Dendritic cell treated with granulocyte-macrophage colony-stimulating factor and Interleukin-4, amounts not matched to agents 40 ng/mL and 50 ng/mL, for 4 days (primary cell): ENCODE measurements at regions not wholly inside any gene's neighbourhood (a gene's known extent, or its start where the extent isn't known, plus 50 kb on each side); places are given as distances from the start of the nearest gene placed in this dataset.

Experiments
- H3K27ac Mint-ChIP-seq: one replicate; pipeline ENCODE4 v1.8.0; 2022; ENCODE audit warnings: mild to moderate bottlenecking, mixed read lengths
- H3K27me3 Mint-ChIP-seq: one replicate; pipeline ENCODE4 v1.8.0; 2022; ENCODE audit warnings: mild to moderate bottlenecking, mixed read lengths
- H3K36me3 Mint-ChIP-seq: one replicate; pipeline ENCODE4 v1.8.0; 2022; ENCODE audit warnings: low read depth, mixed read lengths
- H3K4me1 Mint-ChIP-seq: one replicate; pipeline ENCODE4 v1.8.0; 2022; ENCODE audit warnings: low read depth, mixed read lengths
- H3K4me3 Mint-ChIP-seq: one replicate; pipeline ENCODE4 v1.8.0; 2022; ENCODE audit warnings: mild to moderate bottlenecking, moderate library complexity, mixed read lengths
- H3K9me3 Mint-ChIP-seq: one replicate; pipeline ENCODE4 v1.8.0; 2022; ENCODE audit warnings: mixed read lengths
- intact Hi-C: fragments of 100-400 bp; cut with micrococcal nuclease; formaldehyde crosslinking; loops from one replicate; pipeline ENCODE4 v1.15.0; 2022

DNA sequence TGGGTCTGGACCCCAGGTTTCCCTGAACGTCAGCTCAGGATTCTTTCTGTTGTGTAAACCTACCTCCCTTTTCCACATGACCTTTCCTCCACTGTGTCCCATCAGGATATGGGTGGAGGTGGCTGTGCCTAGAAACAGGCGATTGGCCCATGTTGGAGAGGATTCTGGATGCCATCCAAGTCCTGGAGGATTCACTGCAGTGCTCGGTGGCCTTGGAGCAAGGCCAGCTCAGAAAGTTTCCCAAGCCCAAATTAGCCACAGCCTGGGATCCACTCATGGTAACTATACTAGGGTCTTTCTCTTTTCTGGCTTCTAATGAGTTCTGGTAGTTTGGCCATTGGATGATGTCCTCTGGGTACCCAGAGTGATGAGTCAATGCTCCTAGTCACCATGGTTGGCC, 141.6 kb downstream of the SNX19 start:
- intact Hi-C loops, result no loop called here
- Mint-ChIP-seq H3K4me1 (no peaks in the 10 kb centered on the region), H3K27ac (no peak overlapping the region), H3K9me3 (no peaks in the 10 kb centered on the region), H3K36me3 (no peaks in the 10 kb centered on the region), H3K4me3 (no peak overlapping the region), H3K27me3 (no peaks in the 10 kb centered on the region)

DNA sequence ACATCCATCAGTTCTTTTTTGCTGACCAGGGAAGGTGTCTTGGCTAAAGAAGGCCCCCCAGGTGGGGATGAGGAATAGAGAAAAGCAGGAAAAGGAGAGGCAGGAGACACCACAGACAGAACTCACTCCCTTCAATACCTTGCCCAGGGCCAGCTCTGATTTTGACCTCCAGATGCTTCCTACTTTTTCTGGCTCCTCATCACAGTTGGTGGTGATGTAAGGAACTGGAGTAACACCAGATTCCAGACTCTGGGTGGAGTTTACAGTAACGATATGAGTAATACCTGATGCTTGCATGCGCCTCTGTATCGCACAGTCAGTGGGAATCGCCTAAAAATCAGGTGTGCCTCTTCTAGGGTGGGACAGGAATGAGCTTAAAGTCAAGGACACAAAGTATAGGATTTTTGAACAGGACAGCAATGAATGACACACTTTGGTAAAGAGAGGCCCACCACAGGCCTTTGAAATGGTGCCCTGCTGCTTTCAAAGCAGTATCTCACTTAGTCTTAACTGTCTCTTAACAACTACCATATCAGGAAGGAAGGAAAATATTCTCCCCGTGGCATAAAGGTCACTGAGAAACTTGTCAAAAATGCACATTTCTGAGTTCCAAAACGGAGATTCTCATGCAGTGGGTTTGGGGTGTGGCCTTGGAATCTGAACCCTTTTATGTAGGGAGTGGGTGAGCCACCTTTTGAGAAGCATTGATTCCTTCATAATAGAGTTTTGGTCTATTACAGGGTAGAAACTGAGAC, 140.8 kb downstream of the SNX19 start:
- Mint-ChIP-seq H3K4me1 (no peaks in the 10 kb centered on the region), H3K27me3 (no peaks in the 10 kb centered on the region), H3K36me3 (no peaks in the 10 kb centered on the region), H3K4me3 (no peak overlapping the region), H3K27ac (no peak overlapping the region), H3K9me3 (no peaks in the 10 kb centered on the region)
- intact Hi-C loops, result no loop called here

DNA sequence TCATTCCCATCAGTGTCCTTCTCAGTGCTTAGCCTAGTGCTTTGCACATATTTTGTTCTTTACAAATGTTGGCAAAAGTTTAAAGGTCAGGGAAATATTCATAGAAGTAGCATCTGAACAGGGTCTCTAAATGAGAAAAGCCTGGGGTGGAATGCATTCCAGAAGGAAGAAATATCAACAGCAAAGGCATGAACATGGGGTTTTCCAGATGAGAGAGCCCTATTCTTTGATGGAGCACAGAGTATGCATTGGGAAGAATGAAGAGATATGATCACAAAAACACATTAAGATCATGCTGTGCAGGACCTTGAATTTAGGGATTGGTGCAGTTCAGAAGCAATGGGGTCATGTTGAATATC, 140.2 kb downstream of the SNX19 start:
- Mint-ChIP-seq H3K27ac (no peak overlapping the region), H3K4me1 (no peaks in the 10 kb centered on the region), H3K9me3 (no peaks in the 10 kb centered on the region), H3K36me3 (no peaks in the 10 kb centered on the region), H3K4me3 (no peak overlapping the region), H3K27me3 (no peaks in the 10 kb centered on the region)
- intact Hi-C loops, result no loop called here

DNA sequence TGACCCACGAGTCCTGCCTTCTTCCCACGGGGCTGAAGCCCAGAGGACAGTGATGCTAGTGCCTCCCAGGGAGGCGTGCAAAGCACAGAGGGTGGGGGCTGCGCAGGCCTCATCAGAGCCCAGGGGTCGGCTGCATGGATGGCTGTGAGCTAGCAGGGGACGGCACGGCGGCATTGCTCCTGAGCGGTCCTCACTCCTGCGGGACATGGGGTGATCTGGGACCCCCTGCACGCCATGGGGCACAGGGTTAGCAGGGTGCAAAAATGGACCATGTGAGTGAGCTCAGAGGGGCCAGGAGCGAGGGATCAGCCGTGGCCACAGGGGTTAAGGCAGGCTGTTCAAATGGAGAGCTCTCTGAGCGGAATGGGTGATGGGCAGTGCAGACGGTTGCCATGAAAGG, 138.3 kb downstream of the SNX19 start:
- H3K9me3 Mint-ChIP-seq, result no peaks in the 10 kb centered on the region
- H3K27ac Mint-ChIP-seq, result no peak overlapping the region
- intact Hi-C loops, result no loop called here
- H3K27me3 Mint-ChIP-seq, result no peaks in the 10 kb centered on the region
- H3K36me3 Mint-ChIP-seq, result no peaks in the 10 kb centered on the region
- H3K4me1 Mint-ChIP-seq, result no peaks in the 10 kb centered on the region
- H3K4me3 Mint-ChIP-seq, result no peak overlapping the region

DNA sequence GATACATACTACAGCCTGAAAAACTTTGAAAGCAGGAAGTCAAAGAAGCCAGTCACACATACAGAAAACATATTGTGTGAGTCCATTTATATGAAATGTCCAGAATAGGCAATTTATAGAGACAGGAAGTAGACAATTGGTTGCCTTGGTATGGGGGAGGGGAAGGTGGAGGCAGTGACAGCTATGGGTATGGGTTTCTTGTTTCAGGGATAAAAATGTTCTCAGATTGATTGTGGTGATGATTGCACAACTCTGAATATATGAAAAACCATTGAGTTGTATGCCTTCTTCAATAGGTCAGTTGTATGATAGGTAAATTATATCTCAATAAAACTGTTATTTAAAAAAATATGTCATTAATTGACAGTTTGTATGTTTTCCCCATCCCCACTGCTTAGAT, 137.6 kb downstream of the SNX19 start:
- Mint-ChIP-seq H3K4me1 (no peaks in the 10 kb centered on the region), H3K36me3 (no peaks in the 10 kb centered on the region), H3K27me3 (no peaks in the 10 kb centered on the region), H3K4me3 (no peak overlapping the region), H3K27ac (no peak overlapping the region), H3K9me3 (no peaks in the 10 kb centered on the region)
- intact Hi-C loops, result no loop called here

DNA sequence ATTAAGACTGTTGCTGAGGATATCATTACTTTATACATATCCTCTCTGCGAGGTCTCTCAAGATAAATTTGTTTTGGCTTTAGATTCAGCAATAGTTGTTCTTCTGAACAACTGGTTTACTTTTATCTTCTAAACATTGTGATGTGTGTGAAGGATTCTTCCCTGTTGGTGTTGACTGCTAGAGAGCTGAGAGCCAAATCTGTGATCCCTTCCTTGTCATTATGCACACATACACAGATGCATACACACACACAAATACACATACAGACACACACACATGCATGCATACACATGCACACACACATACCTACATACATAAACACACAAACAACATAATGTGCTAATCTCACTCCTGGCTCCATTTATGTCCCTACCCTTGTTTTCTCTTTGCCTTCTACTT, 137.0 kb downstream of the SNX19 start:
- Mint-ChIP-seq H3K9me3 (no peaks in the 10 kb centered on the region), H3K4me1 (no peaks in the 10 kb centered on the region), H3K27me3 (no peaks in the 10 kb centered on the region), H3K4me3 (no peak overlapping the region), H3K27ac (no peak overlapping the region), H3K36me3 (no peaks in the 10 kb centered on the region)
- intact Hi-C loops, result no loop called here

DNA sequence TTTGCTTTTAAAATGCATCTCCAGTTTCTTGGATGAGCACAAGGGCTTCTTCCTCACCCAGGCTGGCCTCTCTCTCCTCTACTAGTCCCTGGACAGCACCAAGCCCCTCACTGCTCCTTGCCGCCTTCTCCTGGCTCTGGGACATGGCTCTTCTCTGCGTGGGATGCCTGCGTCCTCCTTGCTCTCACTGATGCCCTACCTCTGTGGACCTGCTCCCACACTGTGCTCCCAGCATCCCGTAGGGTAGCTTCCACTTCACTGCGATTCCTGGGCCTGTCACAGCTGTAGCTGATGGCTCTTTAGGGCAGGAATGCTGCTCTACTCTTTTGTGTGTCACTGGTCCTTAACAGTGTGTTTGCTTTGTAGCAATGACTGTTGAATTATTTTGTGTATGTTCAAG, 136.3 kb downstream of the SNX19 start:
- H3K27ac Mint-ChIP-seq, result no peak overlapping the region
- intact Hi-C loops, result no loop called here
- no peaks in the 10 kb centered on the region for H3K9me3 Mint-ChIP-seq
- H3K4me1 Mint-ChIP-seq, result no peaks in the 10 kb centered on the region
- H3K36me3 Mint-ChIP-seq, result no peaks in the 10 kb centered on the region
- no peak overlapping the region for H3K4me3 Mint-ChIP-seq
- H3K27me3 Mint-ChIP-seq, result no peaks in the 10 kb centered on the region

DNA sequence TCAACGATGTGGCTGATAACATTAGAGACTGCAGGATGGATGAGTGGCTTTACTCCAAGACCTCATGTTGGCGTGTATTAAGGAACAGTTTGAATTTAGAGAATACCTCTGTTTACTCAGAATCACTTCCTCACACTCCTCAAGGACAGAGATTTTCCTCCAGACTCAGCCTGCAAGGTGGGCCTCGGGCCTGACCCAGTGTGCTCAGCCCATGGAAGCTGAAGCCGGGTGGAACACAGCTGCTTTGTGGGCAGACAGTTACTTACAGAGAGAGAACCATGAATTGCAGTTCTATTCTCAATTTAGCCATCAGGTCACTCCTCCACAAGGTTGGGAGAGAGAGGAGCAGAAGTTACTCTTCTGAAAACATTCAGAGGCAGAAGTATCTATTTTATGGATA, 135.8 kb downstream of the SNX19 start:
- no peaks in the 10 kb centered on the region for H3K27me3 Mint-ChIP-seq
- no peaks in the 10 kb centered on the region for H3K36me3 Mint-ChIP-seq
- H3K27ac Mint-ChIP-seq, result no peak overlapping the region
- no peak overlapping the region for H3K4me3 Mint-ChIP-seq
- H3K9me3 Mint-ChIP-seq, result no peaks in the 10 kb centered on the region
- H3K4me1 Mint-ChIP-seq, result no peaks in the 10 kb centered on the region
- intact Hi-C loops, result no loop called here

DNA sequence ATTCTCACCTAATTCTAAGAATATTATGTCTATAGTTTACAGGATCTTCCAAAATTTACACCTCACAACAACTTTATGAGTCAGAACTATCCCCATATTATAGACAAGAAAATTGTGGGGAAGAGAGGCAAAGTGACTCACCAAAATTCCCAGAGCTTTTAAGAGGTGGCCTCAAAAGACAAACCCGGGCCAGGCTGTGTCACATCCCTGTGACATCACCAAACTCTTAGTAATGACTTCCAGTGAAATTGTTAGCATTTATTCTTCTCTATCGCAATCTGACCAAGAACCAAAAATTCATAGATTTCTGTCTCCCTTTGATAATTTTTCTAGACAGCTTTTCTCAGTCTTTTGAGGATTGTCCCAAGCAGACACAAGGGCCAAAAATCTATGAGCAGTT, 134.3 kb downstream of the SNX19 start:
- intact Hi-C loops, result no loop called here
- H3K4me3 Mint-ChIP-seq, result no peak overlapping the region
- H3K27me3 Mint-ChIP-seq, result no peaks in the 10 kb centered on the region
- no peak overlapping the region for H3K27ac Mint-ChIP-seq
- no peaks in the 10 kb centered on the region for H3K9me3 Mint-ChIP-seq
- H3K36me3 Mint-ChIP-seq, result no peaks in the 10 kb centered on the region
- H3K4me1 Mint-ChIP-seq, result no peaks in the 10 kb centered on the region

DNA sequence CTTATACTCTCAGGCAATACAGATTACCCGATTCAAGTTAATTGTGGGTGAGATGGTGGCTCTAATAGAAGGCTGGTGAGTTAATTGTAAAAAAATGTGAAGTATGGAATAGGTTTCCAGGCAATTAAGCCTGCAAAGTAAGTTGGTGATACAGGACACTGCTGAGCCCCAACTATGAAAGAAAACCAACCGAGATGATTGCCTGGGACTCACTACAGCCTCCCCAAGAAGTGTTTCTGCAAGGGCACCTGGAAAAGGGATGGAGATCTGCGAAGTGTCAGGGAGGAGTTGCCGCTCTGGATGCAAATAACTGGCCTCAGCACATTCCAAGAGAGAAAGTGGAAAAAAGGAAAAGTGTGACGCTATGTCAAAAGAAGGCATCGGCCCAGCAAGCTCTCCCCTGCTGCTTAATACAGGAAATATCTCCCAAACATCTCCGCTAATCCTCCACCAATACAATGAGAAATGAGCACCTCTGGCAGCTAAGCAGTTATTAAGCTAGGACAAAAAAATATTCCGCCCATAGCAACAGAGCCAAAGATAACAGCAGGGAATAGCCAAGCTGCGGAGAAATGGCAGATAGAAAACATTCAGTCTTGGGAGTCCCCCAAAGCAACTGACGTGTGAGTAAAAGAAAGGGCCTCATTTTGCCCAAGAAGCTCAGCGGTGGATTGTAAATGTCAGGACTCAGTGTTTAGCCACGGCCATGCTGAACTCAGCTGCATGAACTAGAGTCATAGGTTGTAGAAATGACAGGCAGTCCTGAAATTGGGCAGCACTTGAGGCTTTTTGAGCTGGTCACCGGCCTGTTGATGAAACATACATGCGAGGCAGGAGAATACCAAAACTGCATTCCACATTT, 133.7 kb downstream of the SNX19 start:
- intact Hi-C loops, result no loop called here
- no peaks in the 10 kb centered on the region for H3K36me3 Mint-ChIP-seq
- no peak overlapping the region for H3K27ac Mint-ChIP-seq
- H3K4me1 Mint-ChIP-seq, result no peaks in the 10 kb centered on the region
- no peaks in the 10 kb centered on the region for H3K9me3 Mint-ChIP-seq
- H3K4me3 Mint-ChIP-seq, result no peak overlapping the region
- H3K27me3 Mint-ChIP-seq, result no peaks in the 10 kb centered on the region

DNA sequence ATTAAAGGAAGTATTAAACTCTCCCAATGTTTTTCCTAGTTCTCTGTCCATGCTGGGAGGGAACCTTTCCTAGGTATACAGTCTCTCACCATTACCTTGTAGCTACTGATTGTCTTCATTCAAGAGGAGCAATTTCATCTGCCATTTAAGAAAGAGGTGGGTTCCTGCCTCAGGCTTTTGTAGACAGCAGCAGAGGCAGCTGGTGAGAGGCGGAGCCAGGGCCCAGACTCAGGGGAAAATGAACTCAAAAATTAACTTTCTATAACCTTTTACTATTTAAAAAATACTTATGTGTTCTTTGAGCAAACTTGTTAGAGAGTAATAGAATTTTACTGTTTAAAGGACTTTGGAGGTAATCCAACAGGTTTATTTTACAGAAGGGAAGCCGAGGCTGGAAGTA, 133.0 kb downstream of the SNX19 start:
- H3K27ac Mint-ChIP-seq, result no peak overlapping the region
- intact Hi-C loops, result no loop called here
- H3K36me3 Mint-ChIP-seq, result no peaks in the 10 kb centered on the region

DNA sequence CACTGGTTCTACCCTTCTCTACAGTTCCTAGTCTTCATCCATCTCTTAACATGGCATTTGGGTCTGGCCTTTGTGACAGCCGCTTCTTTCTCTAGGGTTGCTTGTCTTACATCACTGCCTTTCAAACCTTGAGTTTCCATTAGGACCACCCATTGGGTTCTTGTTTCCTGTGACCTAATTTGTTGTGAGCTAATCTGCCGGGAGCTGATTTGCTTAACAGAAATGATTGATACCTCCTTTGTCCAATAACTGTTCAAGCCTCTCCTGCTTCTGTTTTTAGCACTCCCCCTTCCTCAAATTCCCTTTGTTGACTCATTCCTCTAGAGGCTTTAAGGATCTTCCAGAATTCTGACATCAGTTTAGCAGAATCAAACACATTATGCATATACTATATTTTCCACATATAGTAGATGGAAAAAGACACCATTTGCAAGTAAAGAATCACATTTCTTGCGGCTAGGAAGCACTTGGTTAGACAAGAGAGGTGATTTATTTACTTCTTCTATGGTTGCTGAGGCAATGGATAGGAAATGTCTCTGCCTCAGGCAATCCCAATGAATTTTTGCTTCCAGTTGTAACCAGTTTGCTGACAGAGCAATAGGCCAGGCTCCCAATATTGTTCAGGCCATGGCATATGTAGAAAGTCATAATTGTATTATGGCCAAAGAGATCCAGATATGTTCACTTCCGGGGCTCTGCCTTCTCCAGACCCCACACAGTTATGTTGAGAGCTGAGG, 130.7 kb downstream of the SNX19 start:
- Mint-ChIP-seq H3K36me3 (no peaks in the 10 kb centered on the region), H3K4me1 (no peaks in the 10 kb centered on the region), H3K27ac (no peak overlapping the region), H3K4me3 (no peak overlapping the region), H3K9me3 (peaks cover 7% of the 10 kb centered on the region), H3K27me3 (no peaks in the 10 kb centered on the region)
- intact Hi-C loops, result no loop called here

More for the DNA sequence above, 133.0 kb downstream of the SNX19 start:
- Mint-ChIP-seq H3K27me3 (no peaks in the 10 kb centered on the region), H3K9me3 (no peaks in the 10 kb centered on the region), H3K4me3 (no peak overlapping the region), H3K4me1 (no peaks in the 10 kb centered on the region)

DNA sequence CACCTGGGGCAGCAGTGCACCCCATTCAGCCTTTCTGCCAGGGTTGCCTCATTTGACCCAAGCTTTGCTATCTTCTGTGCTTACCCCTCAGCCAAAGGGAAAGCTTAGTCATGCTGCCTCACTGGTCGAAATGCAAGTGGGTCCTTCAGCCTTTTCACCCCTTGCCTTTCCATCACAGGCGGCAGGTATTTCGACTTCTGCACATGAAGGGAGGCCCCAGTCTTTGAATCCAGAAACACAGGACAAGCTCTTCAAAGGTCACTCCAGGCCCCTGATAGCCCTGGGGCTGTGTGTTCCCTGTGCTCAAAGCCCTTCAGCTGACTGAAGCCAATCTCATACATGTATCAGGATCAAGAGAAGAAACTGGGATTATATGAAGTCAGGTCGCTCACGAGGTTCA, 129.7 kb downstream of the SNX19 start:
- Mint-ChIP-seq H3K9me3 (peaks cover 17% of the 10 kb centered on the region), H3K27me3 (no peaks in the 10 kb centered on the region), H3K36me3 (no peaks in the 10 kb centered on the region), H3K4me1 (no peaks in the 10 kb centered on the region), H3K27ac (no peak overlapping the region), H3K4me3 (no peak overlapping the region)
- intact Hi-C loops, result no loop called here

DNA sequence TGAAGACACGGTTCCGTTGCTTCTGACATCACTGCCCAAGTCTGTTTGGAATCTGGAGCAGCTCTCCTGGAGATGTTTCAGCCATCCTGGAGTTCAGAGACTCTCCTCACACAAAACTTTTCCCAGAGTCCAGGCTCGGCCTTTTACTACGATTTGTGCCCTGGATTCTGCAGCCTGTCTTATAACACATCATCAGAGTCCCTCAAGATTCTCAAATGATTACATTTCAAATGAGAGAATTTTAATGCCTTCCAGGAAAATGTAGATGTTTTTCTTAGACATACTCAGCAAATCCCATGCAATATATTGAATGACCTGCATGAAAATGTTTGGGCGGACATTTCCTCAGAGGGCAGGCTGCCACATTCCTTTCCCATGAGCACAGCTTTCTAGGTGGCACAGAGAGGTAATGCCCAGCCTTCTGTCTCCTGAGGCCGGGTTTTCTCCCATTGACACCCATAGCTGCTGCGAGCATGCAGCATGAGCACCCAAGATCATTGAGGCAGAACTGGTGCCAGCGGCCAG, 129.1 kb downstream of the SNX19 start:
- H3K27me3 Mint-ChIP-seq, result no peaks in the 10 kb centered on the region
- intact Hi-C loops, result no loop called here
- no peak overlapping the region for H3K27ac Mint-ChIP-seq
- H3K4me1 Mint-ChIP-seq, result no peaks in the 10 kb centered on the region
- H3K4me3 Mint-ChIP-seq, result no peak overlapping the region
- peaks cover 18% of the 10 kb centered on the region for H3K9me3 Mint-ChIP-seq
- no peaks in the 10 kb centered on the region for H3K36me3 Mint-ChIP-seq
